Activated CD8-positive, alpha-beta memory T cell treated with anti-CD3 and anti-CD28 coated beads, Interleukin-2, amount 50 U/mL, for 1 hour (primary cell): ENCODE measurements at regions not wholly inside any gene's neighbourhood (a gene's known extent, or its start where the extent isn't known, plus 50 kb on each side); places are given as distances from the start of the nearest gene placed in this dataset.

Experiments used
- DNase-seq: peaks from one replicate; pipeline ENCODE4 v3.0.0-alpha.2; 2020; ENCODE audit errors: extremely low read depth

DNA sequence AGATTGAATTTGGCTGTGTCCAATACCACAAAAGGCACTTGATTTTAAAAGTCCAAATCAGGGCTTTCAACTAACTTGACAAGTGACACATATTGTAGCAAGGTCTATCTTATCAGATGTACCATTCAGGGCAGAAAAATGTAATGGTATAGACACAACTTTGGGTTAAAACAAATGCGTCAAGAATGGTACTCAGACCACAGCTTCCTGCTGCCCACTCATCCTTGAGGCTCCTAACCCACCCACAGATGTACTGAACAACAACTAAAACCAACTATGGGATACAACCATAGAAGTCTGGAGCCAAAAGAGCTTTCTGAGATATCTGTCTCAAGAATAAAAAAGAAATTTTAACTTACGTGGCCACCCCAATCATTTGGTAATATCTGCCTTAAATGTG lies 105.2 kb downstream of the RBM43 start:
- DNase-seq: no peak

DNA sequence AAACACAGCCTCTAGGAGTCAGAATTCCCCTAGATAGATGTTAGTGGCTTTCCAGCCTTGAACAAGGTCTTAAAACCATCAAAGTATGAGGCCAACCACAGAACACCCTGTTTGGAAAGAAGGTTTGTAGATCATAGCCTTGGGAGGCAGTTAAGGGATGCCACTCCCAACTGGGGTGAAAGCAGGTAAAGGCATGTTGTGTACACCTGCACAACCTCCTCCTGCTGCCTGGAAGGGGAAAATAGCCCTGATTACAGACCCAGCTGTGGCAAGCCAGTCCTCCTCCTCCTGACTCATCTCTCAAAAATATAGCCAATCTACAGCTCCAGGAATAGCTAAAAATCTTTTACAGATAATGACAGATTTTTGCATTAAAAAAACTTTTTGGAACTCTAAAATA lies 108.1 kb downstream of the RBM43 start:
- no peak for DNase-seq

DNA sequence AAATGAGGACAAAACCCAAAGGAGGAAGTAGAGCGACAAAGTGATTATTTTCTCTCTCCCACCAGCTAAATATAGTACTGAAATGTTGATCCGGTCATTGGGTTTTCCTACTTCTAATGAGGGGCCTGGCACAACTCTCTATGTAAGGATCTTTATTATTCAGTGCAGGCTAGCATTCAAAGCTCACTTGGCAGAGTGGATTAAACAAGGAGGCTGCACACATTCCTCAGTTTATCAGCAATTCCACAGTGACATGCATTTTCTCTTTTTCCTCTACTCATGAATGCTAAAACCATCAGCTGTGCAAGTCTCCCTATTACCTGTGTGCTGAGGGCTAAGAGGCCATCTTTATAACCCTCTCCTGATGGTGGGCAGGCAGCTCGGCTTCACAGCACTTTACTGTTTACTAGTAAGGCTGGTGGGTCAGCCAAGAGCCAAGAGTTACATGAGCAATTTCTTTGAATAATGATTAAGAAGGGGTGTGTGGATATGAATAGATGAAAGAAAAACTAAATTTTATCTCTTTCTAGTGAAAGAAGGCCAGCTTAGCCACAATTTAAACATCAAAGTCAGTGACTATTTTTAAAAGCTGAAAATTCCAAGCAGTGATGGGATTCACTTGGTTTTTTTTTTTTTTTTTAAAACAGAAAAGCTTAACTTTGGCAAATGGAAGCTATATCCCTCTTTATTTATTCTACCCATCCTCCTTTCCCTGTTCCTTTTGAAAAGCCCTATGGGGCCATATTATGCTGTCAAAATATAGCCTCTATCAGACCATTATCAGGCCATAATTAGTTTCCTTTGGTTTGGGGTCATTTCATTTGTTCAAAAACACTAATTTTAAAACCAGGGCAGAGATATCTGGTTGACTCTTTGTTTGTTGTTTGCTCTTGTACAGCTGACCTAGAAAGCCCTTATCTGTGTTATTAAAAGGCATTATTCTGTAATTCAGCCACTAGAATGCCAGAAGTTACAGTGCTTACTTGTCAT lies 111.0 kb downstream of the RBM43 start:
- no peak for DNase-seq

DNA sequence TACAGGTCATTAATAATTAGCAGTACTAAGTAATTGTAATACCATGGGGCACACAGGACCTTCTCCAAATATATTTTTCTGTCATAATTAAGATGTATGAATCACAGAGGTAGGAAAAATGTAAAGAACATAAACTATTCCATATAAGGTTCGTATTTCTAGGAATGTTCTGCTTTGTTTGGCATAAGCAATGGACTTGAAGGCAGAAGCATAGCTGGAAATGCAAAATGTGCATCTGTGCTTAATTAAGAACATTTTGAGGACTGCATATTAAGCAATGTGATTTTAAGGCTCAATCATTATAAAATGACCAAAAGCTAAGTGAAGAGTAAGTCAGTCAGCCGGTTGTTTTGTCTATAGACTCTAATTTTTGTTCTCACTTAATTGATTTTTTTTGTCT lies 123.2 kb downstream of the RBM43 start:
- DNase-seq: no peak

DNA sequence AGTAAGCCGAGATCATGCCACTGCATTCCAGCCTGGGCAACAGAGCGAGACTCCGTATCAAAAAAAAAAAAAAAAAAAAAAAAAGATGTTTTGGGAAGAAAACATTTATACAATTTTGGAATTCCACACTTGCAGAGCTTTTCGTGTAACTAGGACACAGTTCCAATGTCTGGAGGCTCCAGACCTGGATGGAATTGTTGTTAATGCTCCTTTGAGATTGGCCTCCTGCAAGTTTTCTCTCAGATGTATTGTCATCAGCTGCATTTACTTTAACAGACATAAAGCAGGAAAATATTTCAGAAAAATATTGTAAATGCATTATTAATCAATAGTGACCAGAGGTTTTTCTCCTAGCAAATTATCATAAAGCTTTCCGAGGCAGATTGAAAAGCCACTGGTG lies 124.1 kb downstream of the RBM43 start:
- no peak for DNase-seq

GRCh38 chr2:151120011-151120410 lies 141.7 kb downstream of the RBM43 start:
- no peak for DNase-seq

- no peak for DNase-seq
These were observed 142.3 kb downstream of the RBM43 start for GRCh38 chr2:151119374-151119773.

DNA sequence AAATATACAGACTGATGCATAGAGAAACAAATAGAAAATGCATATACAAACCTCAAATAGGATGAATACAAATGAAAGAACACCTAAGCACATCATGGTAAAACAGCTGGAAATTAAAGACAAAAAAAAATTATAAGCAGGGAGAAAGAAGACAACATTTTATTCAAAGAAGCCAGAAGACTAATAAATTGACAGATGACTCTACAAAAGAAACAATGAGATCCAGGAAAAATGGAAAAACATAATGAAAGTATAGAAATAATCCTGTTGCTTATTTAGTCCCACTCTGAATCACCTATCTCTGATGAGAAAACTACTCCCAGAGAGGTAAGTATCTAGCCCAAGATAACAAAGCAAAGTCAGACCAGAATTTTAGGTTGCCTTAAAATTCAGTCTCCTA lies 143.4 kb downstream of the RBM43 start:
- DNase-seq: no peak

DNA sequence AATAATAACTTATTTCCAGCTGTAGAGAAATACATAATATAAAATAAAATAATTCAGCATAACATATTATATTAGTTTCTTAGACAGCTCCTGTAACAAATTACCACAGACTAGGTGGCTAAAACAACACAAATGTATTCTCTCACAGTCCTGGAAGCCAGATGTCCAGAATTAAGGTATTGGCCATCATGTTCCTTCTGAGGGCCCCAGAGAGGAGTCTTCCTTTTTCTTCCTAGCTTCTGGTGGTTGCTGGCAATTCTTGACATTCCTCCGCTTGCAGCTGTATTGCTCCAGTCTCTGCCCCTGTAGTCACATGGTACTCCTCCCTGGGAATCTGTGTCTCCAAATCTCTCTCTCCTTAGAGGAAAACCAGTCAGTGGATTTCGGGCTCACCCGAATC lies 146.8 kb downstream of the RBM43 start:
- no peak for DNase-seq

- DNase-seq: no peak
These were observed 148.3 kb downstream of the RBM43 start for GRCh38 chr2:151113318-151113717.

- no peak for DNase-seq
These were observed 149.9 kb downstream of the RBM43 start for GRCh38 chr2:151111599-151112278.

- DNase-seq: no peak
These were observed 154.7 kb downstream of the RBM43 start for GRCh38 chr2:151106805-151107506.

GRCh38 chr2:151103551-151103950 lies 158.1 kb downstream of the RBM43 start:
- no peak for DNase-seq

DNA sequence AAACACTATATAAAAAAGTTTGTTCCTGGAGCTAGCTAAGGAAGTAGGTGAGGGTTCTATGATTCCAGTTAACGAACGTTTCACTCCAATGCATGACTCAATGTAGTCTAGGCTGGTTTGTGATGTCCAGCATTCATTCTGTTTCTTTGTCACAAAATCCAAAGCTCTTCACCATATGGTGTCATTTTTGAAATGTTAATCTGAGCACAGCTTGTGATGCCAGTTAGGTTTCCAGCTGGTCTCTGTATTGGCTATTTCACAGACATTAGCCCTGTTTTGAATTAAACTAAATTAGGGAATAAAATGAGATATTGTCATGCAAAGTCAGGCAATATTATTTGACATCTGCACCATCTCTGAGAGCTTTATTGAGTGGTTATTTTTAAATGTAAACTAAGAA lies 159.4 kb downstream of the RBM43 start:
- no peak for DNase-seq

DNA sequence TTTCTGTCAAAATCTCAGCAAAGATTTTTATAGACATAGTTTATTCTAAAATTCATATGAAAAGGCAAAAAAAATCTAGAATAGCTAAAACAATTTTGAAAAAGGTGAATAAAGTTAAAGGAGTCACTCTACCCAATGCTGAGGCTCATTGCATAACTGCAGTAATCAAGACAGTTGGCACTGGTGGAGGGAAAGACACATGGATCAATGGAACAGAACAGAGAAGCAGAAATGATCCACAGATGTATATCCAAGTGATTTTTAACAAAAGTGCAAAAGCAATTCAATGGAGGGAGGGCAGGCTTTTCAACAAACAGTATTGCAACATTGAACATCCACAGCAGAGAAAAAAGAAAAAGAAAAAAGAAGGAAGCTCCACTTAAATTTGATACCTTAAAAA lies 162.8 kb downstream of the RBM43 start:
- no peak for DNase-seq

DNA sequence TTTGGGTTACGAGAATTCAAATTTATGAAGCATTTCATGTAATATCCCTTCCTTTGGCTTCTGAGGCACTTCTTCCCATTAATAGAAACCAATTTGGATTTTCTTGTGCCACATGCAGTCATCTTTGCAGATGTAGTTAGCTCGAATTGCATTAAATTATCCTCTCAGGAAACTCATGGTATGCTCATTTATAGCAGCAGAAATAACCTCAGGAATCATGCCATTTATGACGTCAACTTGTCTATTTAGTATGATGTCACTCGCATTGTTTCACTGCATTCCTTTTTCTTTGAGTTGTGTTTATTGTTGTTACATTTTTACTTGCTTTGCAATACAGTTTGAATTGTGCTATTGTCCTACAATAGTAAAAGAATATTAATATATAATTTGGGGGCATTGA lies 163.8 kb downstream of the RBM43 start:
- no peak for DNase-seq

GRCh38 chr2:151097128-151097527 lies 164.5 kb downstream of the RBM43 start:
- DNase-seq: no peak

DNA sequence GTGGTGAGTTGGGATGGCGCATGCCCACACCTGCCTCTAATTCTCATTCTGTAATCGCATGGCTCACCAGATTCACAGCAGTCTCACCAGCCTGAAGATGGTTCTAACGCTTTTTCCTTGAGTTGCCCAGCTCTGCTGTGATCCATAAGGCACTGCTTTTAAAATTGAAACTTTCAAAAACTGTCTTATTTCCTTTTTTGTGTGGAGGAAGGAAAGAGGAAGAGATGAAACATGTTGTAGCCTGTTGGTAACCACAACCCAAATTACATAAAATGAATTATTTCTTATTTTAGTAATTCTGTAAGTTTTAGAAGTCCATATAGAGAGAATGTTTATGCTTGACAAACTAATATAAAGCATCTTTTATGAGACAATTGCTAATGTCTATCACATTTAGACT lies 165.4 kb downstream of the RBM43 start:
- DNase-seq: no peak

DNA sequence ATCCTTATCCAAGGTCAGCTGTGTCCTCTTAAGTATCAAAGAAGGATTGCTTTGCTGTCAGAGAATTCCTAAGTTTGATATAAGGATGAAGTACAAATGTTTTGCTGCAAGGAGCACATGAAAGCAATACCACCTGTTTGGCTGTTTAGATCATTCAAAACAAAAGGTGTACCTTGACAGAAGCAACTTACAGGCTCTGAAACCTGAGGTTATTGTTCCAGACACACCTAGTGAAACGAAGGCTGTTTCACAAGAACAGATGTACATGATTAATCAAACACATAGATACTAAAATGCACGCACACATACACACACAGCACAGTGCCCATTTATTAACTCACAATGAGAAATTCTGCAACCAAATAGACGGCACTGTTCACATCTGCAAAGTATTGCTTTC lies 166.2 kb downstream of the RBM43 start:
- no peak for DNase-seq

- DNase-seq: no peak
These were observed 170.1 kb downstream of the RBM43 start for GRCh38 chr2:151091583-151091982.

- no peak for DNase-seq
These were observed 174.3 kb downstream of the RBM43 start for GRCh38 chr2:151087377-151087776.

GRCh38 chr2:151085181-151085611 lies 176.5 kb downstream of the RBM43 start:
- DNase-seq: no peak
